NCI-H748 (cell line): ENCODE measurements at regions not wholly inside any gene's neighbourhood (a gene's known extent, or its start where the extent isn't known, plus 50 kb on each side); places are given as distances from the start of the nearest gene placed in this dataset.

Source experiments
- DNase-seq: peaks from one replicate; lab custom pipeline; 2025; ENCODE audit not compliant: unreplicated experiment; lab: John Stamatoyannopoulos, UW

DNA sequence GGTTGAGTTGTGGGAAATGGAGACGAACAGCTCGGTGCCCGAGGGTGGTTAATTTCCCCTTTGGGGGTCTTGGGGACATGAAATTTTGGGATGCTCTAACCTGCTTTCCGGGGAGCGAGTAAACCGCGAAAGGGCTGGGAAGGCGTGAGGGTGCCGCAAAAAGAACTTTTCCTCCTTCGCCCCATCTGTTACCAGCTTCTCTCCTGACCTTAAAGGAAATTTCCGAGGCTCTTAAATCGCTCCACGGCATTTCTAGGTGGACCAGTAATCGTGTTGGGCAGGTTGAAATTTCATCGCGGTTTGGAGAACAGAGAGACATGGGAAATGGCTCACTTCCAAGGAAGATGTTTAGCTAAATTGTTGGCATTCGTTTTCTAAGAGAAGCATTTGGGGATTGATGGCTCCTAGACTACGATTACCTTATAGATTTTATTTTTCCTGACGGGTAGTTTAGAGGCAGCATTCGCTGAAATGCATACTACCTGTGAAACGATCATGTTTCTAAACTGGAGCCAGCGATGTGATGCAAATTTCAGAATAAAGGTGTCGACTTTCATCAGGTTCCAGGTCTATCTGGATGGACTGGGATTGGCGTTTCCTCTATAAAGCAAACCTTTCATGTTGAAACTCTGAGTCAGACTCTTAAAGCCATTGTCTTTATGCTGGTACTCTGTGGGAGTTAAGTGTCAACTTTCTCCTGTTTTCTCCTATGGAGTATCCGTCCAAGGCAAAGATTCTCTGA lies 414.5 kb downstream of the PCNX1 start:
- peak; percentile 81 for DNase-seq

DNA sequence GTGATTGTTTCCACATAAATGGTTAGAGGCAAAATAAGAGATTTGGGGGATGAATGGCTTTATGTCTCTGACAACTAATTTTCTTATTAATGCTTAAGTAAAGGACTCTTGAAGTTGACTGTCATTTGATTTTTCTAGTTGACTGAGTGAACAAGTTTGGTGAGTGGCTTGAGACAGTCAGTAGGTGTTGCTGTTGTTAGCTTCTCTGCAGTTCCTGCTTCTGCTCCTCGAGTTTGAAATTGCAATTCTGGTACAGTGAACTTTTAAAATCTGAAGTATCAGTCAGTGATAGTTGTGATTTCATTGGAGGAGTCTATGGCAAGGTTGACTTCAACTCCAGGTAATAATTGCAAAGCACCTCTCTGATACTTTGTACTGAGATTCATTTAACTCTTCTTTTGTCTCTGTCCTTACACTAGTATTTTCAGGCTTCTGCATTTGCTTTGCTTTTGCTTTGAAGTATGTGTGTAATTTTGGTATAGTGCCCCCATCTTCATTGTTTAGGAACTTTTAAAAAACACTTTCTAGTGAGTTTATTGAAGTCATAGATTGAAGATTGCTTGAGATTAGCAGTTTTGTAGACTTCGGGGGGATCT lies 415.5 kb downstream of the PCNX1 start:
- DNase-seq = peak; percentile 26

- no peak for DNase-seq
Observed at GRCh38 chr14:71324767-71325272, 417.6 kb downstream of the PCNX1 start.

DNA sequence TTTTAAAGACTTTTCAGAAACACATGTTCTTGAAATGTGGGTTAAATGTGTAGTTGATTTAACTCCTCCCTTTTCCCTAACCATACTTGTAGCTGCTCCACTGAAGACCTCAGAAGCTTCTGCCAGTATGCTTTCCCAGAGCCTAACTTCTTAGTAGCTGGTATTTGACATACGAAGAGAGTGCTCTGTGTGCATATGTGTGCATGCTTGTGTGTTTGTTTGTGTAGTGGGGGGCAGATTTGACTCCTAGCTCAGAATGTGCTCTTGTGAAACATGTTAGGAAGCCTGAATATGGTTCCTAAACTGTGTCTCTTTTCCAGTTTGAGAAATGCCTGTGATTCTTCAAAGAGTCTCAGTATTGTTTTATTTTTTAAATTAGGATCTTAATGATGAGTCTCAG lies 420.4 kb downstream of the PCNX1 start:
- DNase-seq = no peak

GRCh38 chr14:71328183-71328582 lies 420.9 kb downstream of the PCNX1 start:
- no peak for DNase-seq

GRCh38 chr14:71328954-71329353 lies 421.7 kb downstream of the PCNX1 start:
- DNase-seq = no peak

- DNase-seq = no peak
Observed at GRCh38 chr14:71331403-71331802, 424.1 kb downstream of the PCNX1 start.

DNA sequence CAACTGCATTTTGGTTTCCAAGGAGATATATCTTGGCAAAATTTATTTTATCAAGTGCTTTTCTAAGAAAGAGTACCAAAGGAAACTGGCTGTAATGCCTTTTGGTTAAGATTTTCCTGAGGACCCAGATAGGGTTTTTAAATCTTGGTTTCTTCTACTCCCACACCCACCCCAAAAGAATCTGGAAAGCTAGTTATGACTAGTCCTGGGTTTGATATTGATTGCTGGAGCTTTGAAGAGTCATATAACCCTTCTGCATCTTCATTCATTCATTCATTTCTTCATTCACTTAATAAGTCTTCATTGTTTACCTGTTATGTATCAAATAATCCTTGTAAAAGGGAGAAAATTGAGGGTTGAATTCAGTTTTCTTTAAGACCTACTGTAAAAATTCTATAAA lies 425.2 kb downstream of the PCNX1 start:
- no peak for DNase-seq

- DNase-seq = no peak
Observed at GRCh38 chr14:71333705-71334104, 426.4 kb downstream of the PCNX1 start.

GRCh38 chr14:71336489-71337192 lies 429.4 kb downstream of the PCNX1 start:
- no peak for DNase-seq

- DNase-seq = peak; percentile 43
Observed at GRCh38 chr14:71338153-71338552, 430.9 kb downstream of the PCNX1 start.

GRCh38 chr14:71339650-71340415 lies 432.6 kb downstream of the PCNX1 start:
- DNase-seq = no peak

DNA sequence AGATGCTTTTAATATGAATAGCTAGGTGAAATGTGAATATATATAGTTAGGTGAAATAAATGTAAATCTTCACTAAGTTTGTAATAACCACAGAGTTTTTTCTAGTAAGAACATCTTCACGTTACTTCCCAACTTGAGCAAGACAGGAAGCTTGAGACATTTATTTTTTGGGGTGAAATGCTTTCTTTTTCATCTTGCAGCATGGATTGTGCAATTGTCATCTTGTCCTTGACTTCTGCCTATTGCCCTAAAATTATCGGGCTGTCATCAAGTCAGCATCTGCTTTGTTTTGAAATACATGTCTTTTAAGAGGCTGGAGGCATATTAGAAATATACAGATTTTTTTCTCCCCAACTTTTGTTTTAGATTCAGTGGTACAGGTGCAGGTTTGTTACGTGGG lies 433.9 kb downstream of the PCNX1 start:
- no peak for DNase-seq

- no peak for DNase-seq
Observed at GRCh38 chr14:71343724-71344123, 436.5 kb downstream of the PCNX1 start.

DNA sequence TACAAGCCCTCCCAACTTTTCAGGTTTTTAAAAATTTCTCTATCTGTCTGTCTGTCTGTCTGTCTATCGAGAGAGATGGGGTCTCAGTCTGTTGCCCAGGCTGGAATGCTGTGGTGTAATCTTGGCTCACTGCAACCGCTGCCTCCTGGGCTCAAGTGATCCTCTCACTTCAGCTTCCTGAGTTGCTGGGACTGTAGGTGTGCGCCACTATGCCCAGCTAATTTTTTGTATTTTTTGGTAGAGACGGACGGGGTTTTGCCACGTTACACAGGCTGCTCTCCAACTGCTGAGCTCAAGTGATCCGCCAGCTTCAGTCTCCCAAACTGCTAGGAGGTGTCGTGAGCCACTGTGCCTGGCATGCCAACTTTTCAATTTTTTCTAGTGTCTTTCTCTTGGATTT lies 437.2 kb downstream of the PCNX1 start:
- DNase-seq = no peak

DNA sequence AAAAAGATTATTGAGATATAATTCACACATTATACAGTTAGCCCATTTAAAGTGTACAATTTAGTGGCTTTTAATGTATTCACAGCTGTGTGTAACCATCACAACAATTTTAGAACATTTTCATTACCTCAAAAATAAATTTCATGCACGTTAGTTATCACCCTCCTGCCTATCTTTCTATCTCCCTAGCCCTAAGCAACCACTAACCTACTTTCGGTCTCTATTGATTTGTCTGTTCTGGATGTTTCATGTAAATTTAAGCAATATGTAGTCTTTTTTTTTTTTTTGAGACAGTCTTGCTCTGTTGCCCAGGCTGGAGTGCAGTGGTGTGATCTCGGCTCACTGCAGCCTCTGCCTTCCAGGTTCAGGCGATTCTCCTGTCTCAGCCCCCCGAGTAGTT lies 439.4 kb downstream of the PCNX1 start:
- no peak for DNase-seq

GRCh38 chr14:71348394-71348793 lies 441.1 kb downstream of the PCNX1 start:
- no peak for DNase-seq

DNA sequence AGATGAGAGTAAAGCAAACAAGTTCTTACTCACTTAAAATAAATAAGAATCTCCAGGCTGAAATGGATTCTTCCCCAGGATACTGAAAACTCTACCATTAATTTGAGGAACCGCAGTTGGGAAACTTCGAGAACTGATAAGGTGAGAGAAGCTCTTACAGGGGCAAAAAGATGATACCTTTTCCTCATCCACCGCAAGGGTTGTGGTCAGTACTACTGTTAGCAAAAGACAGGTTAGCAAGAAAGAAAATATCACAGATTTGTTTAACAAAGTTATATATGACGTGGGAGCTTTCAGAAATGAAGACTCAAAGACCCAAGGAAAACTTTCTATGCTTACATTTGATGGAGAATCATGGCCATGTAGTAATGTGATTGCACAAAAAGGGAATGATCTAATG lies 441.6 kb downstream of the PCNX1 start:
- no peak for DNase-seq

GRCh38 chr14:71354142-71354541 lies 446.9 kb downstream of the PCNX1 start:
- DNase-seq = no peak

DNA sequence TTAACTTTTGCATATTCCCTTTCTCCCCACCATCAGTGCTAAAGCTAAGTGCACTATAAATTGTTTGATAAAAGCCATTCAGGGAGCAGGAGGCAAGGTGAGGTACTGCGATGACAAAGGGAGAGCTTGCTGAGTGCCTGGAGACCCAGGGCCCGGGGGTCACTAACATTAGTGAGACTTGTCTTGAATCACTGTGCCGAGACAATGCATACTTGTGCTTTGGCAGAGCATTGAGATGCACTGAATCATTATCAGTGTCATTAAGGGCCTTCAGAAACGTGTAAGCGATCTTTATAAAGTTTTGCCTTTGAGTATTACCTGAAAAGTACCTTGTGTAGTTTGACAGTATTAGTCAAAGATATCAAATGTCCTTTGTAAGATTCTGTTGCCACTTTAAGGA lies 447.5 kb downstream of the PCNX1 start:
- no peak for DNase-seq
